ENCODE measurements at regions not wholly inside any gene's neighbourhood (a gene's known extent, or its start where the extent isn't known, plus 50 kb on each side); places are given as distances from the start of the nearest gene placed in this dataset.
A peak's percentile ranks its signal among the peaks of the same experiment; 100 is the strongest.

DNA sequence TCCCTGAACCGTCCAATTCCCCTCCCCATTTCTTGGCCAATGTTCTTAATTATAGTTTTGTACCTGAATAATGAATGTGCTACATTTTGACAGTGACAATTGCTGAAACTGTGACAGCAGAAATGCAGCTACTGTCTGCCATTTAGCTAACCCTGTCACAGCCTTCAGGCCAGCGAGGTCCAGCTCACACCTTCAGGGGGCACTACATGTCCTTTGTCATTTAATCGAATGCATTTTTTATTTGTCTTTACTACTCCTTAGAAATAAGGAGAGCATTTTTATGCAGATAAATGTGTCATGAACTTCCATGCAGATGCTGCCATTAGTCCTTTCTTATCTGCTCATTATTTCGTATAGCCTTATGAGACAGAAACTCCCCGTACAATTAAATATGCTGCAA lies 159.9 kb downstream of the MZT1 start:
- 47 to 72% (median 66%) methylated on average over 5 of the region's 5 CpGs for WGBS, 3 donors
- Histone ChIP-seq H3K4me1 (ENCODE audit: control insufficient read depth in 3 of 3, insufficient read depth in 2 of 3, low read depth in 1 of 3, low read length in 2 of 3) (no peaks in the 10 kb centered on the region), H3K27me3 (ENCODE audit: control insufficient read depth in 3 of 3, insufficient read depth in 3 of 3, low read length in 3 of 3) (no peaks in the 10 kb centered on the region), H3K4me3 (ENCODE audit: low read depth in 1 of 3, low read length in 3 of 3) (no peak overlapping the region), H3K27ac (ENCODE audit: low read depth in 1 of 3, low read length in 2 of 3) (no peak overlapping the region), H3K36me3 (ENCODE audit: control insufficient read depth in 3 of 3, insufficient read depth in 2 of 3, low read depth in 1 of 3, low read length in 3 of 3) (no peaks in the 10 kb centered on the region), H3K9me3 (ENCODE audit: control insufficient read depth in 2 of 2, insufficient read depth in 1 of 2, low read depth in 1 of 2, low read length in 1 of 2) (no peaks in the 10 kb centered on the region)
- FAIRE-seq (no peak), DNase-seq (no peak)

DNA sequence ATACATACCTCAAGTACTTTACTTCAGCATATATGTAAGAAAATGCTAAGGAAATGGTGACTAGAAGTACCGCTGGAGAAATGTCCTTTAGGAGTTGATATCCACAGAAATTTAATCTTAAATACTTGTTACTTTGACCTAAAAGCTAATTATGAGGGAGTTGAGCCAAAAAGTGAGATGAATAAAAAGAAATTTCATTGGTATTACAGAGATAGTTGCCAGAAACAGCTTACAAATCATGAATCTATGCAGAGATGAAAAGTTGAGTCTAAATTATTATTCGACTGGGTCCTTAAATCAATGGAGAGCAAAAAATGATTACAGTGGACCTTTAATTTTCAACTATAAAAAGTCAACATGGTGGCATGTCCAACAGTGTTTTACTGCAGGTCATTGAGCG lies 160.9 kb downstream of the MZT1 start:
- WGBS, 3 donors, result 69 to 80% (median 69%) methylated on average over 3 of the region's 3 CpGs
- H3K4me3 ChIP-seq (ENCODE audit: low read depth in 1 of 3, low read length in 3 of 3), result no peak overlapping the region
- no peaks in the 10 kb centered on the region for H3K36me3 ChIP-seq (ENCODE audit: control insufficient read depth in 3 of 3, insufficient read depth in 2 of 3, low read depth in 1 of 3, low read length in 3 of 3)
- no peak overlapping the region for H3K27ac ChIP-seq (ENCODE audit: low read depth in 1 of 3, low read length in 2 of 3)
- DNase-seq (no peak), FAIRE-seq (no peak)
- no peaks in the 10 kb centered on the region for H3K9me3 ChIP-seq (ENCODE audit: control insufficient read depth in 2 of 2, insufficient read depth in 1 of 2, low read depth in 1 of 2, low read length in 1 of 2)
- H3K27me3 ChIP-seq (ENCODE audit: control insufficient read depth in 3 of 3, insufficient read depth in 3 of 3, low read length in 3 of 3), result no peaks in the 10 kb centered on the region
- no peaks in the 10 kb centered on the region for H3K4me1 ChIP-seq (ENCODE audit: control insufficient read depth in 3 of 3, insufficient read depth in 2 of 3, low read depth in 1 of 3, low read length in 2 of 3)

DNA sequence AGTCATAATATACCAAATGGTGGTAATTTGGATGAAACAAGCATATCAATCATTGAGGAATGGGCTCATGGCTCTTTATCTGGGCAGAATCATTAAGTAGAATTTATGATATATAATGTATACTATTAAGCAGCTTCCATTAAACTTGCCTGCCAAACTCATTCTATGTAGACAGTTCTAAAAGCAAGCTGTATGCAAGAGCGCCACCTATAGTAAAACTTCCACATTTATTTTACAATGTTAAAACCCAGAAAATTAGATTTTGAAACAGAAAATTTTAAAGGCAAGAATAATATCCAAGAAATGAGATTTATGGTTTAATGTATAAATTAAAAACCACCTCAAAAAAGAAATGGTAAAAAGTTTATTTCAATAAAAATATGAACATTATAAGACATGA lies 161.5 kb downstream of the MZT1 start:
- FAIRE-seq (peak; percentile 95), DNase-seq (peak; percentile 17 to 44)
- Histone ChIP-seq H3K4me3 (ENCODE audit: low read depth in 1 of 3, low read length in 3 of 3) (no peak overlapping the region), H3K36me3 (ENCODE audit: control insufficient read depth in 3 of 3, insufficient read depth in 2 of 3, low read depth in 1 of 3, low read length in 3 of 3) (no peaks in the 10 kb centered on the region), H3K9me3 (ENCODE audit: control insufficient read depth in 2 of 2, insufficient read depth in 1 of 2, low read depth in 1 of 2, low read length in 1 of 2) (no peaks in the 10 kb centered on the region), H3K27ac (ENCODE audit: low read depth in 1 of 3, low read length in 2 of 3) (no peak overlapping the region), H3K27me3 (ENCODE audit: control insufficient read depth in 3 of 3, insufficient read depth in 3 of 3, low read length in 3 of 3) (no peaks in the 10 kb centered on the region), H3K4me1 (ENCODE audit: control insufficient read depth in 3 of 3, insufficient read depth in 2 of 3, low read depth in 1 of 3, low read length in 2 of 3) (no peaks in the 10 kb centered on the region)
- 5 to 27% (median 14%) methylated on average over 1 of the region's 1 CpG for WGBS, 3 donors

DNA sequence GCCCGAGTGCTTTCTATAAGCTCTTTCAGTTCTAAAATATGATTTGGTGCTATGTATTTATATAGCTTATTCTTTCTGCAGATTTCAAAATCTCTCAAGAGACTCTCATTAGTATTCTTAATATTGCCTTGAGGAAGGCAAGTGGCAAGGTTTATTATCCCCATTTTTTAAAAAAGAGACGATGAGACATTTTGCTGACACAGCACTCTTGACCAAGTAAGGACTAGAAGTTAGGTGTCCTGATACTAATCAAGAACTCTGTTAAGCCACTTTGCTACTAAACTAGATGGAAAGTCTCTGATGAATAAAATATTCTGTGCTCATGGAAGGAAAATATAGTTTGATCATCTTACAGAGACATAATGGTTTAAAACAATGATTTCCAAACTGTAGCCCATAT lies 164.7 kb downstream of the MZT1 start:
- DNase-seq (no peak), FAIRE-seq (no peak)
- no peaks in the 10 kb centered on the region for H3K4me1 ChIP-seq (ENCODE audit: control insufficient read depth in 3 of 3, insufficient read depth in 2 of 3, low read depth in 1 of 3, low read length in 2 of 3)
- 90 to 95% (median 91%) methylated on average over 2 of the region's 2 CpGs for WGBS, 3 donors
- no peaks in the 10 kb centered on the region for H3K27me3 ChIP-seq (ENCODE audit: control insufficient read depth in 3 of 3, insufficient read depth in 3 of 3, low read length in 3 of 3)
- no peak overlapping the region for H3K27ac ChIP-seq (ENCODE audit: low read depth in 1 of 3, low read length in 2 of 3)
- H3K36me3 ChIP-seq (ENCODE audit: control insufficient read depth in 3 of 3, insufficient read depth in 2 of 3, low read depth in 1 of 3, low read length in 3 of 3), result no peaks in the 10 kb centered on the region
- H3K4me3 ChIP-seq (ENCODE audit: low read depth in 1 of 3, low read length in 3 of 3), result no peak overlapping the region
- H3K9me3 ChIP-seq (ENCODE audit: control insufficient read depth in 2 of 2, insufficient read depth in 1 of 2, low read depth in 1 of 2, low read length in 1 of 2), result no peaks in the 10 kb centered on the region

DNA sequence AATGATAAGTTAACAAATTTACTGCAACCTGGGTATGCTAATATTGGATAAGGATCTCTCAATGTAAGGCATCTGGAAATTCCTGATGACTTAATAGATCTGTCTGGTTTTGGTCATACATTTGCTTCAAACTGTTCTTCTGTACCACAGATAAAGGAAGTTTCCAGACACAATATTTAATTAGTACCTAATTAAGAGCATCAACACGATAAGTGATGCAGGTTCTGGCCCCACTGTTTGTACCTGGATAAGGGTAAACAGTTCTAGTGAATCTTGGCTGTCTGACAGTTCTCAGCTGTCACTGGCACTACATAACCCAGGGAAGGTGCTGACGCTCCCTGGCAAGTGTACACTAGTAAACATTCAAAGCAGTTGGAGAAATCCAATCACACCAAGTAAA lies 165.6 kb downstream of the MZT1 start:
- DNase-seq, result no peak

DNA sequence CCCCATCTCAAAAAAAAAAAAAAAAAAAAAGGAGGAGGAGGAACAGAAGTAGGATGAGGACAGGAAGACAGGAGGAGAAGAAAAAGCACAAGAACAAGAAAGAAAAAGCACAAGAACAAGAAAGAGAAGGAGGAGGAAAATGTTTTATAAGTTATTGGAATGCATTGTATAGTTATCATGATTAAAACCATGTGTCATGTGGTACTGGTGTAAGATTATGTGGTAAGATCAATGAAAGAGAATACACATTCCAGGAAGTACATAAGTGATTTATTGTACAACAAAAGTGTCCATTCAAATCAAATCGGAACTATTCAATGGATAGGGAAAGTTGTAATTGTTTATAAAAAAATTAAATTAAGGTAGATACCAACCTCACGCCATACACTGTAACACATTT lies 167.7 kb downstream of the MZT1 start:
- no peak overlapping the region for H3K4me3 ChIP-seq (ENCODE audit: low read depth in 1 of 3, low read length in 3 of 3)
- 40 to 79% (median 60%) methylated on average over 2 of the region's 2 CpGs for WGBS, 3 donors
- H3K4me1 ChIP-seq (ENCODE audit: control insufficient read depth in 3 of 3, insufficient read depth in 2 of 3, low read depth in 1 of 3, low read length in 2 of 3), result no peaks in the 10 kb centered on the region
- no peaks in the 10 kb centered on the region for H3K36me3 ChIP-seq (ENCODE audit: control insufficient read depth in 3 of 3, insufficient read depth in 2 of 3, low read depth in 1 of 3, low read length in 3 of 3)
- no peak for DNase-seq
- H3K27ac ChIP-seq (ENCODE audit: low read depth in 1 of 3, low read length in 2 of 3), result no peak overlapping the region
- FAIRE-seq, result no peak
- no peaks in the 10 kb centered on the region for H3K9me3 ChIP-seq (ENCODE audit: control insufficient read depth in 2 of 2, insufficient read depth in 1 of 2, low read depth in 1 of 2, low read length in 1 of 2)
- no peaks in the 10 kb centered on the region for H3K27me3 ChIP-seq (ENCODE audit: control insufficient read depth in 3 of 3, insufficient read depth in 3 of 3, low read length in 3 of 3)

More for the DNA sequence above, 165.6 kb downstream of the MZT1 start:
- H3K27ac ChIP-seq (ENCODE audit: low read depth in 1 of 3, low read length in 2 of 3), result no peak overlapping the region
- H3K4me3 ChIP-seq (ENCODE audit: low read depth in 1 of 3, low read length in 3 of 3), result no peak overlapping the region
- no peaks in the 10 kb centered on the region for H3K4me1 ChIP-seq (ENCODE audit: control insufficient read depth in 3 of 3, insufficient read depth in 2 of 3, low read depth in 1 of 3, low read length in 2 of 3)
- 61 to 77% (median 70%) methylated on average over 2 of the region's 2 CpGs for WGBS, 3 donors
- no peaks in the 10 kb centered on the region for H3K27me3 ChIP-seq (ENCODE audit: control insufficient read depth in 3 of 3, insufficient read depth in 3 of 3, low read length in 3 of 3)
- FAIRE-seq, result no peak
- no peaks in the 10 kb centered on the region for H3K36me3 ChIP-seq (ENCODE audit: control insufficient read depth in 3 of 3, insufficient read depth in 2 of 3, low read depth in 1 of 3, low read length in 3 of 3)
- no peaks in the 10 kb centered on the region for H3K9me3 ChIP-seq (ENCODE audit: control insufficient read depth in 2 of 2, insufficient read depth in 1 of 2, low read depth in 1 of 2, low read length in 1 of 2)

DNA sequence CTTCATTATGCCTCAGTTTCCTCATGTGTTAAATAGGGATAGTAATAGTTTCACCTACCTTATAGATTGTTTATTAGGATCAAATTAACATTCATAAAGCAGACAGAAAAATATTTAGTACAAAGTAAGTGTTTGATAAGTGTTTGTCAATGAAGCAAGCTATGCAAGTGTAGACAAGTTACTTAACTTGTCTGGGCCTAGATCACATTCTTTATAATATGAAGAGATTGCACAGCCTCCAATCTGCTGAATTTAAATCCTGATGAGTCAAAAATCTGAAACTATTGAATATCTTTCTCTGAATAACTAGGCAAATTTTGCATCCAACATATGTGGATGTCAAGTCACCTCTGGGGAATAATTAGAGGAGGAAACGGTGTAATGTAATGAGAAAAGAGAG lies 170.5 kb downstream of the MZT1 start:
- no peak overlapping the region for H3K4me3 ChIP-seq (ENCODE audit: low read depth in 1 of 3, low read length in 3 of 3)
- no peak for DNase-seq
- WGBS, 3 donors, result 81 to 94% (median 93%) methylated on average over 1 of the region's 1 CpG
- H3K4me1 ChIP-seq (ENCODE audit: control insufficient read depth in 3 of 3, insufficient read depth in 2 of 3, low read depth in 1 of 3, low read length in 2 of 3), result no peaks in the 10 kb centered on the region
- H3K27ac ChIP-seq (ENCODE audit: low read depth in 1 of 3, low read length in 2 of 3), result no peak overlapping the region
- no peaks in the 10 kb centered on the region for H3K27me3 ChIP-seq (ENCODE audit: control insufficient read depth in 3 of 3, insufficient read depth in 3 of 3, low read length in 3 of 3)
- no peak for FAIRE-seq
- H3K36me3 ChIP-seq (ENCODE audit: control insufficient read depth in 3 of 3, insufficient read depth in 2 of 3, low read depth in 1 of 3, low read length in 3 of 3), result no peaks in the 10 kb centered on the region
- no peaks in the 10 kb centered on the region for H3K9me3 ChIP-seq (ENCODE audit: control insufficient read depth in 2 of 2, insufficient read depth in 1 of 2, low read depth in 1 of 2, low read length in 1 of 2)

DNA sequence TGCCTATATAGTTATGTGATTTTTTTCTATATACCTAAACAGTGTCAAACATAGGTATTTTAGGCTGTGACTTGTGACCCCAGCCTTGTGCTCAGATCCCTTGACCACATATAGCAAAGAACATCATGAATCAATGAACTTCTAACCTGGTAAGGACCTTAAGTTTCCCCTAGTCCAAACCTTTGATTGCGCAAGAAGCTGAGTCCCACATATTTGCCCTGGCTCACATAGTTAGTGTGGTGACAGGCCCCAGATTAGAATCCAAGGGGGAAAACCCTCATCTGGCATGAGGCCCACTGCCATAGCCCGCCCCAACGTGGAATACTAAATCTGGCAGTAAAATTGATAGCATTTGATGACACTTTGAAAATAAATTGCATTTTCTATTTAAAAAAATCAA lies 171.8 kb downstream of the MZT1 start:
- FAIRE-seq, result no peak
- DNase-seq, result no peak
- Histone ChIP-seq H3K9me3 (ENCODE audit: control insufficient read depth in 2 of 2, insufficient read depth in 1 of 2, low read depth in 1 of 2, low read length in 1 of 2) (no peaks in the 10 kb centered on the region), H3K36me3 (ENCODE audit: control insufficient read depth in 3 of 3, insufficient read depth in 2 of 3, low read depth in 1 of 3, low read length in 3 of 3) (no peaks in the 10 kb centered on the region), H3K4me1 (ENCODE audit: control insufficient read depth in 3 of 3, insufficient read depth in 2 of 3, low read depth in 1 of 3, low read length in 2 of 3) (no peaks in the 10 kb centered on the region), H3K27me3 (ENCODE audit: control insufficient read depth in 3 of 3, insufficient read depth in 3 of 3, low read length in 3 of 3) (no peaks in the 10 kb centered on the region), H3K27ac (ENCODE audit: low read depth in 1 of 3, low read length in 2 of 3) (no peak overlapping the region), H3K4me3 (ENCODE audit: low read depth in 1 of 3, low read length in 3 of 3) (no peak overlapping the region)
- WGBS, 3 donors, result 50 to 85% (median 73%) methylated on average over 3 of the region's 3 CpGs

DNA sequence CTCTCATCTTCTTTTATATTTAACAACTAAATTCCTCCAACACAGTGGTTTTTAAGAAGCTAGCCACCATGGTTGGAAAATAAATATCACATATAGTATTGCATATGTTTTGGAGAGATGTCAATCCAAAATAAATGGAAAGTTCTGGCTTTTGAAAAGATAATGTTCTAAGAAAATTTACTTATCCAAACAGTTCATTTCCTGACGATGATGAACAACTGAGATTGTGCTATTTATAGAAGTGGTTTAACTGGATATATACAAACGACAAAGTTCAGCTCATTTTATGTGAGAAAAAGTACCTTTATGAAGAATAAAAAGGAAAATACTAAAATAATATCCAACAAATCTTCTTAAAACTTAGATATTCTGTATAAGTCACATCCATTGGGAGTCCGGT lies 174.7 kb downstream of the MZT1 start:
- H3K4me1 ChIP-seq (ENCODE audit: control insufficient read depth in 3 of 3, insufficient read depth in 2 of 3, low read depth in 1 of 3, low read length in 2 of 3), result no peaks in the 10 kb centered on the region
- H3K9me3 ChIP-seq (ENCODE audit: control insufficient read depth in 2 of 2, insufficient read depth in 1 of 2, low read depth in 1 of 2, low read length in 1 of 2), result no peaks in the 10 kb centered on the region
- H3K36me3 ChIP-seq (ENCODE audit: control insufficient read depth in 3 of 3, insufficient read depth in 2 of 3, low read depth in 1 of 3, low read length in 3 of 3), result no peaks in the 10 kb centered on the region
- FAIRE-seq (no peak), DNase-seq (no peak)
- 39 to 55% (median 50%) methylated on average over 3 of the region's 3 CpGs for WGBS, 3 donors
- no peak overlapping the region for H3K4me3 ChIP-seq (ENCODE audit: low read depth in 1 of 3, low read length in 3 of 3)
- no peaks in the 10 kb centered on the region for H3K27me3 ChIP-seq (ENCODE audit: control insufficient read depth in 3 of 3, insufficient read depth in 3 of 3, low read length in 3 of 3)
- no peak overlapping the region for H3K27ac ChIP-seq (ENCODE audit: low read depth in 1 of 3, low read length in 2 of 3)

Data from small intestine (tissue), 7 donors.